ENCODE measurements at regions not wholly inside any gene's neighbourhood (a gene's known extent, or its start where the extent isn't known, plus 50 kb on each side); places are given as distances from the start of the nearest gene placed in this dataset.

- CTCF ChIA-PET = no interaction called here
- Histone ChIP-seq H3K27ac (no peak overlapping the region), H3K4me1 (replicated peaks; ENCODE audit: insufficient read depth) (peaks cover 15% of the 10 kb centered on the region), H3K9me2 (ENCODE audit: insufficient read depth) (no peaks in the 10 kb centered on the region), H3K27me3 (ENCODE audit: insufficient read depth, low read depth) (no peaks in the 10 kb centered on the region), H2AFZ (no peak overlapping the region), H3K36me3 (ENCODE audit: low read depth) (no peaks in the 10 kb centered on the region), H3K9me3 (ENCODE audit: insufficient read depth, low read depth) (no peaks in the 10 kb centered on the region), H3K4me2 (no peak overlapping the region), H3F3A (ENCODE audit: insufficient read depth, low read depth) (no peaks in the 10 kb centered on the region), H3K4me3 (no peak overlapping the region), H4K20me1 (ENCODE audit: insufficient read depth) (no peaks in the 10 kb centered on the region), H3K79me2 (ENCODE audit: low read depth) (no peaks in the 10 kb centered on the region)
- no TSS peak for BruUV-seq (replicated peaks)
- POLR2A ChIA-PET (ENCODE audit: unreplicated experiment) = no interaction called here
- DNase-seq = no peak
- no peak for TF ChIP-seq EZH2 (IDR thresholded peaks at IDR 0.05; ENCODE audit: low read depth)
- intact Hi-C loops (cut with micrococcal nuclease; ENCODE audit: unreplicated experiment) = no loop called here
Measured at GRCh38 chr2:71938108-71938507, 209.6 kb downstream of the CYP26B1 start.

- intact Hi-C loops (cut with micrococcal nuclease; ENCODE audit: unreplicated experiment) = no loop called here
- Histone ChIP-seq H3K79me2 (ENCODE audit: low read depth) (no peaks in the 10 kb centered on the region), H3K4me3 (no peak overlapping the region), H3K4me2 (no peak overlapping the region), H3K36me3 (ENCODE audit: low read depth) (no peaks in the 10 kb centered on the region), H4K20me1 (ENCODE audit: insufficient read depth) (no peaks in the 10 kb centered on the region), H3K9me2 (ENCODE audit: insufficient read depth) (no peaks in the 10 kb centered on the region), H3K4me1 (replicated peaks; ENCODE audit: insufficient read depth) (peaks cover 15% of the 10 kb centered on the region), H3K9me3 (ENCODE audit: insufficient read depth, low read depth) (no peaks in the 10 kb centered on the region), H2AFZ (no peak overlapping the region), H3K27ac (no peak overlapping the region), H3F3A (ENCODE audit: insufficient read depth, low read depth) (no peaks in the 10 kb centered on the region), H3K27me3 (ENCODE audit: insufficient read depth, low read depth) (no peaks in the 10 kb centered on the region)
- no peak for DNase-seq
- ChIA-PET POLR2A (ENCODE audit: unreplicated experiment) (no interaction called here), CTCF (no interaction called here)
- TF ChIP-seq CTCF (conservative IDR thresholded peaks at IDR 0.05) (no peak), EZH2 (IDR thresholded peaks at IDR 0.05; ENCODE audit: low read depth) (no peak)
- BruUV-seq (replicated peaks) = no TSS peak
Measured at GRCh38 chr2:71937396-71937795, 210.3 kb downstream of the CYP26B1 start.

GRCh38 chr2:71936076-71937030 lies 211.3 kb downstream of the CYP26B1 start:
- no peak overlapping the region for H3K4me2 ChIP-seq
- H3K27me3 ChIP-seq (ENCODE audit: insufficient read depth, low read depth) = no peaks in the 10 kb centered on the region
- H3K36me3 ChIP-seq (ENCODE audit: low read depth) = no peaks in the 10 kb centered on the region
- BruUV-seq (replicated peaks) = no TSS peak
- peaks cover 15% of the 10 kb centered on the region for H3K4me1 ChIP-seq (replicated peaks; ENCODE audit: insufficient read depth)
- H3K27ac ChIP-seq = no peak overlapping the region
- H2AFZ ChIP-seq = no peak overlapping the region
- H3K9me3 ChIP-seq (ENCODE audit: insufficient read depth, low read depth) = no peaks in the 10 kb centered on the region
- no peak for DNase-seq
- intact Hi-C loops (cut with micrococcal nuclease; ENCODE audit: unreplicated experiment) = no loop called here
- TF ChIP-seq EZH2 (IDR thresholded peaks at IDR 0.05; ENCODE audit: low read depth) = no peak
- TF ChIP-seq CTCF (conservative IDR thresholded peaks at IDR 0.05) = no peak
- H3K9me2 ChIP-seq (ENCODE audit: insufficient read depth) = no peaks in the 10 kb centered on the region
- H3F3A ChIP-seq (ENCODE audit: insufficient read depth, low read depth) = no peaks in the 10 kb centered on the region
- ChIA-PET CTCF (no interaction called here), POLR2A (ENCODE audit: unreplicated experiment) (no interaction called here)
- H3K79me2 ChIP-seq (ENCODE audit: low read depth) = no peaks in the 10 kb centered on the region
- H3K4me3 ChIP-seq = no peak overlapping the region
- no peaks in the 10 kb centered on the region for H4K20me1 ChIP-seq (ENCODE audit: insufficient read depth)

Measured in PC-9 (cell line).